Urinary bladder (tissue), 3 donors: ENCODE measurements at regions not wholly inside any gene's neighbourhood (a gene's known extent, or its start where the extent isn't known, plus 50 kb on each side); places are given as distances from the start of the nearest gene placed in this dataset.

Source experiments
- DNase-seq: peaks from one replicate; pipeline ENCODE4 v3.0.0-alpha.2; 2015; ENCODE audit errors: extremely low spot score
- H3K27ac ChIP-seq: one replicate; pipeline ENCODE4 v1.5.1; 2013; ENCODE audit warnings: low read depth, mild to moderate bottlenecking, moderate library complexity
- H3K36me3 ChIP-seq: one replicate; pipeline ENCODE4 v1.6.1; 2013; ENCODE audit warnings: mild to moderate bottlenecking, moderate library complexity; ENCODE audit not compliant: insufficient read depth
- H3K4me1 ChIP-seq: one replicate; pipeline ENCODE4 v1.6.1; 2013; ENCODE audit warnings: mild to moderate bottlenecking, moderate library complexity; ENCODE audit not compliant: insufficient read depth
- H3K4me3 ChIP-seq: one replicate; pipeline ENCODE4 v1.5.1; 2013; ENCODE audit warnings: low read depth, low read length
- WGBS: extraction: QIAGEN DNeasy Blood & Tissue Kit; methylation state at CpG from one replicate; pipeline ENCODE4 v1.1.7; 2013; 5-methylcytosine and 5-hydroxymethylcytosine counted together
- donor health status: healthy with polysubstance abuse.
- donor health status: healthy.

DNA sequence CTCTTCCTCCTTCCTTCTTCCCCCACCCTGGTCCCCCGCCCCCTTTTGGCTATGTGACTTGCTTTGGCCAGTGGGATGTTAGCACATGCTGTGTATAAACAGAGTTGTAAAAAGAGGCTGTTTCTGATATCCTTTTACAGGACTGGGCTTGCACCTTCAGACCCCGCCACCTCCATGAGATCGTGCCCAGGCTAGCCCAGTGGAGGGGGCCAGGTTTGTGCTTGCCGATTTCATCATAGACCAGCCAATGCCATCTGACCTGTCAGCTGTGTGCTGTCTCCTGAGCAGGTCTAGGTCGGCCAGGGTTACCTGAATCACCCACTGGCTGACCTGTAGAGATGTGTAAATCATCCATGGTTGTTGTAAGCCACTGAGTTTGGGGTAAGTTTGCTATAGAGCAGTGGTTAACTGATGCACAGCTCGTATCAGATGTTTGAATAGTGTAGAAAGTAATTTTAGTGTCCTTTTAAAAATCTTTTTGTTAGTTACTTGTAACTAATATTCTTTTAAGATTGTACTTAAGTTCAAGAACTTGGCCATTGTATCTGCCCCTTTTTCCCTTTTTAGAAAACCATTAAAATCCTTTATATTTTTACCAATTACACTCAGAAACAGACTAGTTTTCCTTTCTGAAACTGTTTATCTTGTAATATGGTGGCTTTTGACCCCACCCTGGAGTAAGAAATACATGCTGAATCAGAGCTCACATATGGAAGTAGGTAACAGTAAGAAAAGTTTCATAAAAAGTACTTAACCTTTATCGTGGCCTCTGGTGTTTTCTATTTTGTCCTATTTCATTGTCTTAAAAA, 122.0 kb upstream of the MGAT5 start:
- no peak overlapping the region for H3K4me3 ChIP-seq
- 84% methylated on average over 7 of the region's 7 CpGs for WGBS
- no peaks in the 10 kb centered on the region for H3K36me3 ChIP-seq
- no peak for DNase-seq
- no peak overlapping the region for H3K27ac ChIP-seq
- peaks cover 3% of the 10 kb centered on the region for H3K4me1 ChIP-seq

DNA sequence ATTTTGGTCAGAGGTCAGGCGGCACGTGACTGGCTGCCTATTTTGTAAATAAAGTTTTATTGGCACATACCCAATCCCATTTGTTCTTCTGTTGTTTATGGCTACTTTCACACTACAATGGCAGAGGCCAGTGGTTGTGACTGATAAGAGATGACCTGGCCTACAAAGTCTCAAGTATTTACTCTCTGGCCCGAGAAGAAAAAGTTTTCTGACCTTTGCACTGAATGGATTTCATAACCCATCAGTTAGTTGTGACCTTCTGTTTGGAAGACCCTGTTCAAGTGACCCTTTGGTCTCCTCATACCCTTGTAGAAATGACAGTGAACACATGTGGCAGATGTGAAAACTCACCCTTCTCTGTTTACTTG, 121.4 kb upstream of the MGAT5 start:
- DNase-seq, result no peak
- 66% methylated on average over 3 of the region's 3 CpGs for WGBS
- H3K4me1 ChIP-seq, result peaks cover 3% of the 10 kb centered on the region
- no peaks in the 10 kb centered on the region for H3K36me3 ChIP-seq
- no peak overlapping the region for H3K27ac ChIP-seq
- H3K4me3 ChIP-seq, result no peak overlapping the region

GRCh38 chr2:134133622-134134312, 120.1 kb upstream of the MGAT5 start:
- H3K4me3 ChIP-seq, result no peak overlapping the region
- DNase-seq, result no peak
- peaks cover 4% of the 10 kb centered on the region for H3K4me1 ChIP-seq
- H3K27ac ChIP-seq, result no peak overlapping the region
- WGBS, result 87% methylated on average over 6 of the region's 6 CpGs
- H3K36me3 ChIP-seq, result no peaks in the 10 kb centered on the region

DNA sequence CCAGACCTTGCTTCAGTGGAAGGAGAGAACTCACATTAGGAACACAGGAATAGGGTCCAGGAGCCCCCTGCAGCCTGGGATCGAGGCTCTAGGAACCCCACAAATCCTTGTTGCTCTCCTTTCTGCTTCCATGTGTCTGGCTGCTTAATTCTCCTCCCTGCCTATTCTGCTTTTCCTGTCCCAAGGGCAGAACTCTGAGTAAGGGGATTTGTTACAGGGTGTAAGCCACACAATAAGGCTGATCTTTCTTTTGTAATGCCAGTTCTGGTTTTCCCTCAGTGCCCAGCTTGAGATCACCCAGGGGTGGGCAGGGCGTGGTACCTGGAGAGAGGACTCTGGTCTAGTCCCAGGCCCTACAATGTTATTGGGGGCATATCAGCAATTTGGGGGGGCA, 119.6 kb upstream of the MGAT5 start:
- no peak for DNase-seq
- Histone ChIP-seq H3K4me3 (no peak overlapping the region), H3K27ac (no peak overlapping the region), H3K36me3 (no peaks in the 10 kb centered on the region), H3K4me1 (peaks cover 4% of the 10 kb centered on the region)
- 89% methylated on average over 2 of the region's 2 CpGs for WGBS

- DNase-seq, result no peak
- no peaks in the 10 kb centered on the region for H3K36me3 ChIP-seq
- H3K27ac ChIP-seq, result no peak overlapping the region
- 90% methylated on average over 3 of the region's 3 CpGs for WGBS
- H3K4me3 ChIP-seq, result no peak overlapping the region
- peaks cover 4% of the 10 kb centered on the region for H3K4me1 ChIP-seq
Observed at GRCh38 chr2:134134827-134135226, 119.0 kb upstream of the MGAT5 start.

- DNase-seq, result no peak
- peaks cover 4% of the 10 kb centered on the region for H3K4me1 ChIP-seq
- WGBS, result 91% methylated on average over 2 of the region's 2 CpGs
- no peak overlapping the region for H3K27ac ChIP-seq
- H3K36me3 ChIP-seq, result no peaks in the 10 kb centered on the region
- H3K4me3 ChIP-seq, result no peak overlapping the region
Observed at GRCh38 chr2:134135793-134136192, 118.1 kb upstream of the MGAT5 start.

DNA sequence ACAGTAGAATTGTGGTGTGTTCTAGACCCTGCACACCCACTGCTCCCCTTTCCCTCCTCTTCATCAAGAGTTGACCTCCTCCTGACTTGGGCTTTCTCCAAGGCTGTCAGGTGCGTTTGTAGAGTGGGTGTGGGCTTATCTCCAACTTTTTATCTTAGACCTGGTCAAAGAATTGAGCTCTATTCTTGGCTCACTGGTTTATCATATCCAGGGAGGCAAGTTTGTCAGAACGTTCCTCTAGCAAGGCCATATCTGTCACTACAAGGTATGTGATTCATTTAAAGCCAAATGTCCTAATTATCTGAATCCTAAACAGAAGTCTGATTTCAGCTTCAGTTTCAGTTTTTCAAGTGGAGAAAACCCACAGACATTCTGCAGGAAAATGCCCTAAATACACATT, 117.1 kb upstream of the MGAT5 start:
- WGBS, result 28% methylated on average over 2 of the region's 2 CpGs
- Histone ChIP-seq H3K36me3 (no peaks in the 10 kb centered on the region), H3K4me1 (peaks cover 3% of the 10 kb centered on the region), H3K27ac (no peak overlapping the region), H3K4me3 (no peak overlapping the region)
- DNase-seq, result no peak

GRCh38 chr2:134137182-134137611, 116.7 kb upstream of the MGAT5 start:
- WGBS, result 42% methylated on average over 5 of the region's 5 CpGs
- no peak overlapping the region for H3K4me3 ChIP-seq
- no peaks in the 10 kb centered on the region for H3K36me3 ChIP-seq
- H3K4me1 ChIP-seq, result peaks cover 1% of the 10 kb centered on the region
- DNase-seq, result no peak
- no peak overlapping the region for H3K27ac ChIP-seq

GRCh38 chr2:134138115-134138514, 115.8 kb upstream of the MGAT5 start:
- Histone ChIP-seq H3K27ac (no peak overlapping the region), H3K36me3 (no peaks in the 10 kb centered on the region), H3K4me1 (peaks cover 1% of the 10 kb centered on the region), H3K4me3 (no peak overlapping the region)
- DNase-seq, result no peak
- 72% methylated on average over 2 of the region's 2 CpGs for WGBS

GRCh38 chr2:134139611-134140010, 114.3 kb upstream of the MGAT5 start:
- WGBS, result 64% methylated on average over 4 of the region's 4 CpGs
- DNase-seq, result no peak
- Histone ChIP-seq H3K27ac (no peak overlapping the region), H3K36me3 (no peaks in the 10 kb centered on the region), H3K4me3 (no peak overlapping the region), H3K4me1 (peaks cover 1% of the 10 kb centered on the region)

DNA sequence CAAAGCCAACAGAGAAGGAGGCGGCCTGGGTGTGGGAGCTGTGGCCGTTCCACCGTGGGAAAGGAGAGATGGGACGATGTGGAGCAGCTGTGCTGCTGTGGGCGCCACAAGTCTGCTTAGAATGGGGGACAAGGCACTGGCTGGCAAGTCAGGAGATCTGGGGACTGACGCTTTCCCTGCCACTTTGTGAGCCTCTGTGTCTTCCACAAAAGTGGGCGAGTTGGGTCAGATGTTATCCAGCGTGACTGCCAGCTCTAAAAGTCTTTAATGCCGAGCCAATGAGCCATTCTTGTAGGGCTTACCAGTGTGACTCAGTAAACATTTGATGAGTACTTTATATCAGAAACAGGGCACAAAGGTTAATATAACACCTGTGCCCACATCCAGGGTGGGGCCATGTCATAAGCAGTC, 113.6 kb upstream of the MGAT5 start:
- H3K4me1 ChIP-seq, result peaks cover 1% of the 10 kb centered on the region
- no peak for DNase-seq

GRCh38 chr2:134141598-134142340, 112.1 kb upstream of the MGAT5 start:
- Histone ChIP-seq H3K36me3 (no peaks in the 10 kb centered on the region), H3K4me3 (no peak overlapping the region), H3K27ac (no peak overlapping the region), H3K4me1 (peaks cover 1% of the 10 kb centered on the region)
- no peak for DNase-seq
- WGBS, result 94% methylated on average over 6 of the region's 6 CpGs

More for the DNA sequence above, 113.6 kb upstream of the MGAT5 start:
- Histone ChIP-seq H3K4me3 (no peak overlapping the region), H3K36me3 (no peaks in the 10 kb centered on the region), H3K27ac (no peak overlapping the region)
- WGBS, result 89% methylated on average over 9 of the region's 9 CpGs

- no peak for DNase-seq
- Histone ChIP-seq H3K4me3 (no peak overlapping the region), H3K4me1 (peaks cover 1% of the 10 kb centered on the region), H3K36me3 (no peaks in the 10 kb centered on the region), H3K27ac (no peak overlapping the region)
- 88% methylated on average over 4 of the region's 4 CpGs for WGBS
Observed at GRCh38 chr2:134142341-134142738, 111.5 kb upstream of the MGAT5 start.

DNA sequence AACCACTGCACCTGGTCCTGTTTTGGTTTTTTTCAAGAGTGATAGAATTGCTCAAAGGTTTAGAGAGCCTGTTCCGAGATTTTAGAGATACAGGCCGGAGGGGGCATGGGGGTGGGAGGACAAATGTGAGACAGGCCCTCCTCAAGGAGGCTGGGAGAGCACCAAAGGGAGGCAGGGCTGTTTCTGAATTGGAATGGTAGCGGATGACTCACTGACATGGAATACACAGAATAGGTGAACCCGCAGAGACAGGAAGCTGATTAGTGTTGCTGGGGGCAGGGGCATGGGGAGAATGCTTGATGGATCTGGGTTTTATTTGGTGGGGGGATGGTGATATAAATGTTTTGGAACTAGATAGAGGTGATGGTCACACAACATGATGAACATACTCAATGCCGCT, 111.0 kb upstream of the MGAT5 start:
- no peaks in the 10 kb centered on the region for H3K4me1 ChIP-seq
- 96% methylated on average over 5 of the region's 5 CpGs for WGBS
- no peak overlapping the region for H3K27ac ChIP-seq
- H3K36me3 ChIP-seq, result no peaks in the 10 kb centered on the region
- DNase-seq, result no peak
- H3K4me3 ChIP-seq, result no peak overlapping the region
